ENCODE measurements at regions not wholly inside any gene's neighbourhood (a gene's known extent, or its start where the extent isn't known, plus 50 kb on each side); places are given as distances from the start of the nearest gene placed in this dataset.

- no peak for DNase-seq (ENCODE audit: low read depth)
- no peak overlapping the region for H3K4me3 ChIP-seq (ENCODE audit: low read depth, low read length)
These were observed 133.5 kb downstream of the URB2 start for GRCh38 chr1:229759586-229759985.

- H3K4me3 ChIP-seq (ENCODE audit: low read depth, low read length), result no peak overlapping the region
- no peak for DNase-seq (ENCODE audit: low read depth)
These were observed 134.5 kb downstream of the URB2 start for GRCh38 chr1:229760478-229760996.

- H3K4me3 ChIP-seq (ENCODE audit: low read depth, low read length), result no peak overlapping the region
- DNase-seq (ENCODE audit: low read depth), result no peak
These were observed 136.8 kb downstream of the URB2 start for GRCh38 chr1:229762891-229763290.

- no peak for DNase-seq (ENCODE audit: low read depth)
- H3K4me3 ChIP-seq (ENCODE audit: low read depth, low read length), result no peak overlapping the region
These were observed 142.2 kb downstream of the URB2 start for GRCh38 chr1:229768232-229768631.

GRCh38 chr1:229769006-229769405, 143.0 kb downstream of the URB2 start:
- DNase-seq (ENCODE audit: low read depth), result no peak
- no peak overlapping the region for H3K4me3 ChIP-seq (ENCODE audit: low read depth, low read length)

- DNase-seq (ENCODE audit: low read depth), result no peak
These were observed 143.8 kb downstream of the URB2 start for GRCh38 chr1:229769809-229770208.

GRCh38 chr1:229778794-229779193, 152.7 kb downstream of the URB2 start:
- DNase-seq (ENCODE audit: low read depth), result no peak
- H3K4me3 ChIP-seq (ENCODE audit: low read depth, low read length), result no peak overlapping the region

More at GRCh38 chr1:229769809-229770208, 143.8 kb downstream of the URB2 start:
- no peak overlapping the region for H3K4me3 ChIP-seq (ENCODE audit: low read depth, low read length)

- no peak for DNase-seq (ENCODE audit: low read depth)
- H3K4me3 ChIP-seq (ENCODE audit: low read depth, low read length), result no peak overlapping the region
These were observed 155.4 kb downstream of the URB2 start for GRCh38 chr1:229781453-229781852.

- H3K4me3 ChIP-seq (ENCODE audit: low read depth, low read length), result no peak overlapping the region
- no peak for DNase-seq (ENCODE audit: low read depth)
These were observed 156.4 kb downstream of the URB2 start for GRCh38 chr1:229782469-229782868.

GRCh38 chr1:229784834-229785233, 158.8 kb downstream of the URB2 start:
- DNase-seq (ENCODE audit: low read depth), result no peak
- no peak overlapping the region for H3K4me3 ChIP-seq (ENCODE audit: low read depth, low read length)

GRCh38 chr1:229786974-229787610, 161.0 kb downstream of the URB2 start:
- no peak overlapping the region for H3K4me3 ChIP-seq (ENCODE audit: low read depth, low read length)
- DNase-seq (ENCODE audit: low read depth), result no peak

- H3K4me3 ChIP-seq (ENCODE audit: low read depth, low read length), result no peak overlapping the region
- no peak for DNase-seq (ENCODE audit: low read depth)
These were observed 162.0 kb downstream of the URB2 start for GRCh38 chr1:229788004-229788403.

- DNase-seq (ENCODE audit: low read depth), result no peak
- H3K4me3 ChIP-seq (ENCODE audit: low read depth, low read length), result no peak overlapping the region
These were observed 166.2 kb downstream of the URB2 start for GRCh38 chr1:229792012-229792975.

- no peak for DNase-seq (ENCODE audit: low read depth)
- H3K4me3 ChIP-seq (ENCODE audit: low read depth, low read length), result no peak overlapping the region
These were observed 167.4 kb downstream of the URB2 start for GRCh38 chr1:229793488-229793887.

GRCh38 chr1:229798558-229798957, 172.5 kb downstream of the URB2 start:
- no peak overlapping the region for H3K4me3 ChIP-seq (ENCODE audit: low read depth, low read length)
- DNase-seq (ENCODE audit: low read depth), result no peak

- no peak overlapping the region for H3K4me3 ChIP-seq (ENCODE audit: low read depth, low read length)
- no peak for DNase-seq (ENCODE audit: low read depth)
These were observed 177.7 kb downstream of the URB2 start for GRCh38 chr1:229803626-229804217.

GRCh38 chr1:229808272-229808671, 182.2 kb downstream of the URB2 start:
- no peak for DNase-seq (ENCODE audit: low read depth)
- H3K4me3 ChIP-seq (ENCODE audit: low read depth, low read length), result no peak overlapping the region

- H3K4me3 ChIP-seq (ENCODE audit: low read depth, low read length), result no peak overlapping the region
- DNase-seq (ENCODE audit: low read depth), result no peak
These were observed 184.1 kb downstream of the URB2 start for GRCh38 chr1:229810140-229810539.

GRCh38 chr1:229810961-229811360, 184.9 kb downstream of the URB2 start:
- no peak overlapping the region for H3K4me3 ChIP-seq (ENCODE audit: low read depth, low read length)
- DNase-seq (ENCODE audit: low read depth), result no peak

- DNase-seq (ENCODE audit: low read depth), result no peak
- no peak overlapping the region for H3K4me3 ChIP-seq (ENCODE audit: low read depth, low read length)
These were observed 186.1 kb downstream of the URB2 start for GRCh38 chr1:229812148-229812547.
